WTC11 (cell line): ENCODE measurements at regions not wholly inside any gene's neighbourhood (a gene's known extent, or its start where the extent isn't known, plus 50 kb on each side); places are given as distances from the start of the nearest gene placed in this dataset.

Source experiments
- CBFB ChIP-seq: sonication (generic); formaldehyde crosslinking; IDR thresholded peaks from 2 replicates; pipeline ENCODE4 v1.8.1; 2022; ENCODE audit warnings: mild to moderate bottlenecking, low read depth, missing genetic modification reagents
- FOXK1 ChIP-seq: sonication (generic); formaldehyde crosslinking; IDR thresholded peaks from 2 replicates; pipeline ENCODE4 v1.8.0; 2022; ENCODE audit warnings: mild to moderate bottlenecking, moderate library complexity, missing genetic modification reagents
- RELA ChIP-seq: sonication (generic); formaldehyde crosslinking; IDR thresholded peaks from 2 replicates; pipeline ENCODE4 v1.8.1; 2022; ENCODE audit warnings: missing genetic modification reagents, mild to moderate bottlenecking, borderline replicate concordance
- SP1 ChIP-seq: sonication (generic); formaldehyde crosslinking; conservative IDR thresholded peaks from 2 replicates; pipeline ENCODE4 v1.8.1; 2022; ENCODE audit warnings: missing genetic modification reagents
- TF ChIP-seq, protein P1 (sequence below): sonication (generic); formaldehyde crosslinking; IDR thresholded peaks from 2 replicates; pipeline ENCODE4 v1.8.1; 2023; ENCODE audit warnings: mild to moderate bottlenecking, missing genetic modification reagents, moderate library complexity
- TF ChIP-seq, protein P2 (sequence below): fragments of 200-600 bp; IDR thresholded peaks from 2 replicates; pipeline ENCODE4 v1.8.0; 2022; ENCODE audit warnings: antibody characterized with exemption

DNA sequence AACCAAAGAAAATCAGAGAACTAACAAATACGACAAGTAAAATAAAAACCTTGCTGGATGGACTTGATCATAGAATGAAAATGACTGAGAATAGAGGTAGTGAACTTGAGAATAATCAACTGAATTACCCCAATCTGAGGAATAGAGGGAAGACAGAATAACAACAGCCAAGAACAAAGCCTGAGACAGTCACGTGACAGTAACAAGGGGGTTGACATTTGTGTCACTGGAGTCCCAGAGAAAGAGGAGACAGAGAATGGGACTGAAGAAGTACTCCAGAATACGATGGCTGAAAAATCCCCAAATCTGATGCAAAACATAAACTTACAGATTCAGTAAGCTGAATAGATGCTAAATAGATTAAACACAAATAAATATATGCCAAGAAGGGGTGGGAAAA lies 248.5 kb upstream of the HDAC4 start:
- TF ChIP-seq, protein P1, sequence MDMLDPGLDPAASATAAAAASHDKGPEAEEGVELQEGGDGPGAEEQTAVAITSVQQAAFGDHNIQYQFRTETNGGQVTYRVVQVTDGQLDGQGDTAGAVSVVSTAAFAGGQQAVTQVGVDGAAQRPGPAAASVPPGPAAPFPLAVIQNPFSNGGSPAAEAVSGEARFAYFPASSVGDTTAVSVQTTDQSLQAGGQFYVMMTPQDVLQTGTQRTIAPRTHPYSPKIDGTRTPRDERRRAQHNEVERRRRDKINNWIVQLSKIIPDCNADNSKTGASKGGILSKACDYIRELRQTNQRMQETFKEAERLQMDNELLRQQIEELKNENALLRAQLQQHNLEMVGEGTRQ (CRISPR knock-in tag), result no peak
- TF ChIP-seq, protein P2, sequence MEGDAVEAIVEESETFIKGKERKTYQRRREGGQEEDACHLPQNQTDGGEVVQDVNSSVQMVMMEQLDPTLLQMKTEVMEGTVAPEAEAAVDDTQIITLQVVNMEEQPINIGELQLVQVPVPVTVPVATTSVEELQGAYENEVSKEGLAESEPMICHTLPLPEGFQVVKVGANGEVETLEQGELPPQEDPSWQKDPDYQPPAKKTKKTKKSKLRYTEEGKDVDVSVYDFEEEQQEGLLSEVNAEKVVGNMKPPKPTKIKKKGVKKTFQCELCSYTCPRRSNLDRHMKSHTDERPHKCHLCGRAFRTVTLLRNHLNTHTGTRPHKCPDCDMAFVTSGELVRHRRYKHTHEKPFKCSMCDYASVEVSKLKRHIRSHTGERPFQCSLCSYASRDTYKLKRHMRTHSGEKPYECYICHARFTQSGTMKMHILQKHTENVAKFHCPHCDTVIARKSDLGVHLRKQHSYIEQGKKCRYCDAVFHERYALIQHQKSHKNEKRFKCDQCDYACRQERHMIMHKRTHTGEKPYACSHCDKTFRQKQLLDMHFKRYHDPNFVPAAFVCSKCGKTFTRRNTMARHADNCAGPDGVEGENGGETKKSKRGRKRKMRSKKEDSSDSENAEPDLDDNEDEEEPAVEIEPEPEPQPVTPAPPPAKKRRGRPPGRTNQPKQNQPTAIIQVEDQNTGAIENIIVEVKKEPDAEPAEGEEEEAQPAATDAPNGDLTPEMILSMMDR, result no peak
- TF ChIP-seq FOXK1 (no peak), CBFB (no peak), RELA (no peak), SP1 (CRISPR knock-in tag) (no peak)
